ENCODE measurements at regions not wholly inside any gene's neighbourhood (a gene's known extent, or its start where the extent isn't known, plus 50 kb on each side); places are given as distances from the start of the nearest gene placed in this dataset.

- TF ChIP-seq EZH2phosphoT487 (IDR thresholded peaks at IDR 0.05; ENCODE audit: low read depth, severe bottlenecking, unreplicated experiment) (no peak), EZH2 (IDR thresholded peaks at IDR 0.05; ENCODE audit: borderline replicate concordance) (no peak)
Measured at GRCh38 chr13:83498481-83499190, 383.6 kb downstream of the SLITRK1 start.

Data from hepatocyte (in vitro differentiated cells).